ENCODE measurements at regions not wholly inside any gene's neighbourhood (a gene's known extent, or its start where the extent isn't known, plus 50 kb on each side); places are given as distances from the start of the nearest gene placed in this dataset.

DNA sequence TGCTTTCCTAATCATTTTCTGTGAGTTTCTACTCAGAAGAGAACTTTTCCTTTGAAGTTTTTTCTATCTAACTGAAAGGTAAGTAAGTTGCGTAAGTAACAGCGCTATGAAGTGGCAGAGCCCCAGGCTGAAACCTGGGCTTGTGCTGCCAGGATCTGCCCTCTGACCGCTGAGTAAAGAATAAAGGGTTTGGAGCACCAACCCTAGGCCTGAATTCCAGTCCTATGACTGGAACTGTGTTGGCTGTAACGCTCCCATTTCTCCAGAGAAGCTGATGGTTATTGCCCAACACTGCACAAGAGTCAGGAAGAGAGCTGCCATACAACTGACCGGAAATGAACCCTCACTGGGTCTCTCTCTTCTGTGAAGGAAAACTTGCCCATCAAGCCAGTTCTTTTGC, 87.0 kb downstream of the FOXB1 start:
- TF ChIP-seq, protein P1, sequence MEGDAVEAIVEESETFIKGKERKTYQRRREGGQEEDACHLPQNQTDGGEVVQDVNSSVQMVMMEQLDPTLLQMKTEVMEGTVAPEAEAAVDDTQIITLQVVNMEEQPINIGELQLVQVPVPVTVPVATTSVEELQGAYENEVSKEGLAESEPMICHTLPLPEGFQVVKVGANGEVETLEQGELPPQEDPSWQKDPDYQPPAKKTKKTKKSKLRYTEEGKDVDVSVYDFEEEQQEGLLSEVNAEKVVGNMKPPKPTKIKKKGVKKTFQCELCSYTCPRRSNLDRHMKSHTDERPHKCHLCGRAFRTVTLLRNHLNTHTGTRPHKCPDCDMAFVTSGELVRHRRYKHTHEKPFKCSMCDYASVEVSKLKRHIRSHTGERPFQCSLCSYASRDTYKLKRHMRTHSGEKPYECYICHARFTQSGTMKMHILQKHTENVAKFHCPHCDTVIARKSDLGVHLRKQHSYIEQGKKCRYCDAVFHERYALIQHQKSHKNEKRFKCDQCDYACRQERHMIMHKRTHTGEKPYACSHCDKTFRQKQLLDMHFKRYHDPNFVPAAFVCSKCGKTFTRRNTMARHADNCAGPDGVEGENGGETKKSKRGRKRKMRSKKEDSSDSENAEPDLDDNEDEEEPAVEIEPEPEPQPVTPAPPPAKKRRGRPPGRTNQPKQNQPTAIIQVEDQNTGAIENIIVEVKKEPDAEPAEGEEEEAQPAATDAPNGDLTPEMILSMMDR (IDR thresholded peaks at IDR 0.05): no peak
- H3K4me1 ChIP-seq: no peaks in the 10 kb centered on the region
- peak overlapping the region; percentile 69 for H2AFZ ChIP-seq
- H3K79me2 ChIP-seq: no peaks in the 10 kb centered on the region
- H3K9ac ChIP-seq: no peak overlapping the region
- no peaks in the 10 kb centered on the region for H3K27me3 ChIP-seq (ENCODE audit: control insufficient read depth, insufficient read depth, low read length)
- H3K36me3 ChIP-seq (ENCODE audit: control insufficient read depth, insufficient read depth, low read length): no peaks in the 10 kb centered on the region
- no peaks in the 10 kb centered on the region for H3K9me3 ChIP-seq (ENCODE audit: control insufficient read depth, low read length)
- H3K4me3 ChIP-seq (ENCODE audit: low read depth, low read length): no peak overlapping the region
- H3K4me2 ChIP-seq (ENCODE audit: low read length): no peak overlapping the region
- H3K27ac ChIP-seq: peak overlapping the region; percentile 56

DNA sequence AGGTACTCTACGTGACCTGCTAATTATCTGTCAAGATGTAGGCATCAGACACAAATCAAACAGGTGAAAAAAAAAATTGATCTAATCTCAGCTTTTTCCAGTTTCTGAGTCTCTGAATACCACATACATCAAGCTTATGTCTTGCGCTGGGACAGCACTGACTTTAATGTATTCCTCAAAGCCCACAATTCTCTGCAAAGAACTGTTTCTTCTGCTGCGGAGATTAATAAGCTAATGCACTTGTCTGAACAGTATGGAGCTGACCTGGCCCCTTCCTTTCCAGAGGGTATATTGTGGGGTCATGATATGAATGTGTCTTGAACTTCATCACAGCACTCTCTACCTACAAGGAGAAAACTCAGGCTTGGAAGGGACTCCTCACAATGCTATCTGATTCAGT, 87.8 kb downstream of the FOXB1 start:
- no peaks in the 10 kb centered on the region for H3K4me1 ChIP-seq
- no peaks in the 10 kb centered on the region for H3K79me2 ChIP-seq
- H3K4me3 ChIP-seq (ENCODE audit: low read depth, low read length): no peak overlapping the region
- TF ChIP-seq, protein P1 (IDR thresholded peaks at IDR 0.05): no peak
- no peak overlapping the region for H3K9ac ChIP-seq
- no peaks in the 10 kb centered on the region for H3K36me3 ChIP-seq (ENCODE audit: control insufficient read depth, insufficient read depth, low read length)
- H3K27ac ChIP-seq: no peak overlapping the region
- no peak overlapping the region for H3K4me2 ChIP-seq (ENCODE audit: low read length)
- H3K27me3 ChIP-seq (ENCODE audit: control insufficient read depth, insufficient read depth, low read length): no peaks in the 10 kb centered on the region
- no peak overlapping the region for H2AFZ ChIP-seq
- H3K9me3 ChIP-seq (ENCODE audit: control insufficient read depth, low read length): no peaks in the 10 kb centered on the region

DNA sequence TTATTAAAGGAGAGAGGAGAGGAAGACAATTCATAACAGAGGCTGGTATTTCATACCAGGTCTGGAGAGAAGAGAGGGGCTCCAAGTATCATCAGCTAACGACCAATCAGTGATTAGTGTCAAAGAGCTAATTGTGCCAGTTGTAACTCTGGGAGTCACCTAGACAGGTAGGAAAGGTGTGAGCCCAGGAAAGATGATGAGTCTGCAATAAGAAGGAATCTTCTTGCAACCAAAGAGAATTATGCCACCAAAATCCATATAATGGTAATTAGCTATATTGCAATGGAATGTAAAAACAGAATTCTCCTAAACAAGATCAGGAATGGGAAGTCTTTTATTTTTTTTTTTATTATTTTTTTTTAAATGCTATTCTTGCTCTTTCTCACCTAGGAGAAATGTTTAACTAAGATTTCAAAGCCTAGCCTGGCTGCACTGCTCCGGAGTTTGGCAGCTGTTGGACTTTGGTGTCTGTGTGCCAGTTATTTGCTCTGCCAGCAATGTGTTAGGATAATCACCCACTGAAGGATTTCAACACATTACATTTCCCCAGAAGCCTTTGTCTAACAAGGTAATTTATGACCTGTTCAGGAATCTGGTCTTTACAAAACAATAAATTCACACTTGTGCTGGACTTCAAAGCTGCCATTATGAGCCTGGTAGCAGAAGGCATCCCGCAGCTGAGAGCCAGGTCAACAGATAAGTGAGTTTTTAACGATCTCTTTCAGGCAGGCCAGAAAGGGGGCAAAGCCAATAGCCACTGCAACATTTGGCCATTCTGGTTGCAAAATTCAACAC, 89.4 kb downstream of the FOXB1 start:
- H3K9ac ChIP-seq: no peak overlapping the region
- no peak overlapping the region for H3K4me2 ChIP-seq (ENCODE audit: low read length)
- TF ChIP-seq, protein P1 (IDR thresholded peaks at IDR 0.05): no peak
- H3K36me3 ChIP-seq (ENCODE audit: control insufficient read depth, insufficient read depth, low read length): no peaks in the 10 kb centered on the region
- H3K27me3 ChIP-seq (ENCODE audit: control insufficient read depth, insufficient read depth, low read length): no peaks in the 10 kb centered on the region
- no peak overlapping the region for H3K27ac ChIP-seq
- no peaks in the 10 kb centered on the region for H3K4me1 ChIP-seq
- H3K79me2 ChIP-seq: no peaks in the 10 kb centered on the region
- H2AFZ ChIP-seq: no peak overlapping the region
- H3K9me3 ChIP-seq (ENCODE audit: control insufficient read depth, low read length): no peaks in the 10 kb centered on the region
- H3K4me3 ChIP-seq (ENCODE audit: low read depth, low read length): no peak overlapping the region

DNA sequence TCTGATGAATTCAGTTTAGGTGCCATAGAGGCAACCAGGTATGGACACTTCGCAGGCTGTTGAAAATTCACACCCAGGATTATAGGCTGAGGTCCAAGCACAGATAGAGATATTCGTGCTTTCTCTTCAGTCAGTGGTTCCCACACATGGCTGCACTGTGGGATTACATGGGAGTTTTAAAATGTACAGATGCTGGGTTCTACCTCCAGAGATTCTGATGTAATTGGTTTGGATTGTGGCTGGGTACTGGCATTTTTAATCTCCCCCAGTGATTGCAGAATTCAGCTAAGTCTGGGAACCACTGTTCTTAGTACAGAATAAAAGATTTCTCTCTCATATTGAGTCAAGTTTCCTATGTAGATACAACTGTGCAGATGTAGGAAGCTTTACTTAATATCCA, 91.6 kb downstream of the FOXB1 start:
- Histone ChIP-seq H3K4me3 (ENCODE audit: low read depth, low read length) (no peak overlapping the region), H2AFZ (no peak overlapping the region), H3K9ac (no peak overlapping the region), H3K4me2 (ENCODE audit: low read length) (no peak overlapping the region), H3K4me1 (no peaks in the 10 kb centered on the region), H3K9me3 (ENCODE audit: control insufficient read depth, low read length) (no peaks in the 10 kb centered on the region), H3K79me2 (no peaks in the 10 kb centered on the region), H3K36me3 (ENCODE audit: control insufficient read depth, insufficient read depth, low read length) (no peaks in the 10 kb centered on the region), H3K27me3 (ENCODE audit: control insufficient read depth, insufficient read depth, low read length) (no peaks in the 10 kb centered on the region), H3K27ac (no peak overlapping the region)
- TF ChIP-seq, protein P1 (IDR thresholded peaks at IDR 0.05): no peak

DNA sequence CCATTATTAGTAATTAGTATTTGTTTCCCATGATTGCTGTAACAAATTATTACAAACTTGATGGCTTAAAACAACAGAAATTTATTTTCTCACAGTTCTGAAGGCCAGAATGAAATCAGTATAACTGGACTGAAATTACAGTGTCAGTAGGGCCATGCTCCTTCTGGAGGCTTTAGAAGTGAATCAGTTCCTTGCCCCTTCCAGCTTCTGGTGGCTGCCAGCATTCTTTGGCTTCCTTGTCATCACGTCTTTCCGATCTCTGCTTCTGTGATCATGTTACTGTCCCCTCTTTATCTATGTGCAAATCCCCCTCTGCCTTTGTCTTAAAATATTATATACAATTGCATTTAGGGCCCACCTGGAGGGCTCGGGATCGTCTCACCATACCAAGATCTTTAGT, 92.0 kb downstream of the FOXB1 start:
- H3K36me3 ChIP-seq (ENCODE audit: control insufficient read depth, insufficient read depth, low read length): no peaks in the 10 kb centered on the region
- no peak overlapping the region for H3K4me2 ChIP-seq (ENCODE audit: low read length)
- no peak overlapping the region for H3K9ac ChIP-seq
- TF ChIP-seq, protein P1 (IDR thresholded peaks at IDR 0.05): no peak
- H2AFZ ChIP-seq: no peak overlapping the region
- H3K27me3 ChIP-seq (ENCODE audit: control insufficient read depth, insufficient read depth, low read length): no peaks in the 10 kb centered on the region
- no peaks in the 10 kb centered on the region for H3K9me3 ChIP-seq (ENCODE audit: control insufficient read depth, low read length)
- H3K27ac ChIP-seq: no peak overlapping the region
- H3K4me3 ChIP-seq (ENCODE audit: low read depth, low read length): no peak overlapping the region
- no peaks in the 10 kb centered on the region for H3K79me2 ChIP-seq
- no peaks in the 10 kb centered on the region for H3K4me1 ChIP-seq

Measured in parathyroid adenoma (tissue), 2 donors.